ENCODE measurements at regions not wholly inside any gene's neighbourhood (a gene's known extent, or its start where the extent isn't known, plus 50 kb on each side); places are given as distances from the start of the nearest gene placed in this dataset.
A peak's percentile ranks its signal among the peaks of the same experiment; 100 is the strongest.

DNA sequence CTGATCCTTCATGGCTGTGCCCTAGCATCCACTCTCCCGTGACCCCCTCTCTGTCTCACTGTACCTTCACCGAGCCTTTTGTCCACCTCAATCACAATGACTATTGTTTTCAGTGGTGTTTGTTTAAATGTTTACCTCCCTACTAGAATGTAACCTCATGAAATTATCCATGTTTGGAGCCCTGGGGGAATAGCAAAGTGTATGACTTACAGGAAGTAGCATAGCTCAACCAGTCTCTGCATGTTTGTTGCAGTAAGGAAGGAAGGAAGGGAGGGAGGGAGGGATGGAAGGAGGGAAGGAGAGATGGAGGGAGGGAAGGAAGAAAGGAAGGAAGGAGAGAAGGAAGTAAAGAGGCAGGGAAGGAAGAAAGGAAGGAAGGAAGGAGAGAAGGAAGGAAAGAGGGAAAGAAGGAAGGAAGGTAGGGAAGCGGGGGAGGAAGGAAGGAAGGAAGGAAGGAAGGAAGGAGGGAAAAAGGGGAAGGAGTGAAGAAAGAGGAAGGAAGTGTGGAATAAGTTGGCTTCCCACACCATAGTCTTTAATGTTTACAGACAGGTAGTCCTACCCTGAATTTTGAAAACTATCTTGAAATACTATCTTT, 421.4 kb downstream of the COG6 start:
- no peak overlapping the region for H3K18ac ChIP-seq (ENCODE audit: low read length)
- no peak overlapping the region for H2AK5ac ChIP-seq (ENCODE audit: low read length)
- no peak overlapping the region for H3K4me2 ChIP-seq (ENCODE audit: low read length)
- no peak overlapping the region for H3K4ac ChIP-seq (ENCODE audit: low read depth, low read length)
- no peak overlapping the region for H3K14ac ChIP-seq (ENCODE audit: low read length)
- H2BK5ac ChIP-seq (ENCODE audit: low read depth, low read length, poor library complexity), result no peak overlapping the region
- no peak overlapping the region for H4K8ac ChIP-seq (ENCODE audit: low read depth, low read length)
- H3K23ac ChIP-seq (ENCODE audit: low read length), result no peak overlapping the region
- no peak overlapping the region for H4K12ac ChIP-seq (ENCODE audit: low read depth, low read length)
- no peaks in the 10 kb centered on the region for H3K27me3 ChIP-seq (ENCODE audit: insufficient read depth, low read length)
- no peak overlapping the region for H3K4me3 ChIP-seq (ENCODE audit: low read depth, low read length)
- H3K4me1 ChIP-seq (ENCODE audit: control insufficient read depth in 1 of 2, insufficient read depth in 2 of 2, low read length in 2 of 2), result peaks cover 0 to 2% of the 10 kb centered on the region in 2 experiments
- H2BK12ac ChIP-seq (ENCODE audit: low read length), result no peak overlapping the region
- 100% methylated on average over 1 of the region's 3 CpGs for WGBS (ENCODE audit: extremely low coverage, insufficient coverage, insufficient read length)
- H3K36me3 ChIP-seq (ENCODE audit: control insufficient read depth in 1 of 2, insufficient read depth in 2 of 2, low read length in 2 of 2), result no peaks in the 10 kb centered on the region
- no peak overlapping the region for H4K91ac ChIP-seq (ENCODE audit: low read depth, low read length)
- DNase-seq, result no peak
- no peaks in the 10 kb centered on the region for H3K79me2 ChIP-seq (ENCODE audit: control insufficient read depth, insufficient read depth, low read length, poor library complexity)
- H2BK120ac ChIP-seq (ENCODE audit: insufficient read depth, low read length, poor library complexity), result no peak overlapping the region
- H3K79me1 ChIP-seq (ENCODE audit: low read length), result peaks cover 3% of the 10 kb centered on the region
- H3K9ac ChIP-seq (ENCODE audit: low read length), result no peak overlapping the region
- no peak overlapping the region for H3K27ac ChIP-seq (ENCODE audit: low read depth, low read length)
- no peak overlapping the region for H2AFZ ChIP-seq (ENCODE audit: insufficient read depth, low read length, poor library complexity)
- no peaks in the 10 kb centered on the region for H3K9me3 ChIP-seq (ENCODE audit: insufficient read depth, low read depth, low read length)

DNA sequence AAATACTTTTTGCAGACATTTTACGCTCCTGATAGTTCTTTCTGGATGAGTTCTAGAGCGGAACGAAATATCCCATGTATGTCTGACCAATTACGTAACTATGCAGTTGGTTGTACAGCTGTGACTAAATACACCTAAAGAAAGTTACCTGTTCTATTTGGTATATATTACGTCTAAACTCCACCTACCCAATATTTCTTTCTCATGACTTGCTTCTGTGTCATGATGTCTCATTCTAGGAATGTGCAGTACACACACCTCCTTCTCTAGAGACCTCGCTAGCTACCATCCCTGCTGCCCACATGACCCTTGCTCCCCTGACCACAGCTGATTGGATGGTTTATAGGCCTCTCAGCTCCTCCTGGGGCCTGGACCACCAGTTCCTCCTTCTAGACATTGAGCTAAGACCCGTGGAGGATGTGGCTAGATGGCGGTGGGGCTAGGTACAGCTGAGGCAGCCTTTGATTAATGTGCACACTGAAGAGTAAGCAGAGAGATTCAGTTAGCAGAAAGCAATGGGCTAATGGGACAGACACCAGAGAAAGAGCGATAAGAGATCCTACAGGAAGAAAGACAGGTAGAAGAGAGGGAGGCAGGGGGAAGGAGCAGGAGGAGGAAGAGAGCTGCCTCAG, 422.1 kb downstream of the COG6 start:
- H4K12ac ChIP-seq (ENCODE audit: low read depth, low read length), result no peak overlapping the region
- peaks cover 0 to 2% of the 10 kb centered on the region in 2 experiments for H3K4me1 ChIP-seq (ENCODE audit: control insufficient read depth in 1 of 2, insufficient read depth in 2 of 2, low read length in 2 of 2)
- peak overlapping the region; percentile 59 for H4K8ac ChIP-seq (ENCODE audit: low read depth, low read length)
- no peak overlapping the region for H3K27ac ChIP-seq (ENCODE audit: low read depth, low read length)
- no peak overlapping the region for H4K91ac ChIP-seq (ENCODE audit: low read depth, low read length)
- no peaks in the 10 kb centered on the region for H3K27me3 ChIP-seq (ENCODE audit: insufficient read depth, low read length)
- WGBS (ENCODE audit: extremely low coverage, insufficient coverage, insufficient read length), result 100% methylated on average over 1 of the region's 9 CpGs
- H3K14ac ChIP-seq (ENCODE audit: low read length), result peak overlapping the region; percentile 17
- H3K79me1 ChIP-seq (ENCODE audit: low read length), result peaks cover 3% of the 10 kb centered on the region
- H2AFZ ChIP-seq (ENCODE audit: insufficient read depth, low read length, poor library complexity), result no peak overlapping the region
- peak overlapping the region; percentile 41 for H2AK5ac ChIP-seq (ENCODE audit: low read length)
- H3K4ac ChIP-seq (ENCODE audit: low read depth, low read length), result no peak overlapping the region
- DNase-seq, result peak; percentile 35 to 77
- no peaks in the 10 kb centered on the region for H3K79me2 ChIP-seq (ENCODE audit: control insufficient read depth, insufficient read depth, low read length, poor library complexity)
- no peak overlapping the region for H3K23ac ChIP-seq (ENCODE audit: low read length)
- H3K9ac ChIP-seq (ENCODE audit: low read length), result no peak overlapping the region
- H2BK120ac ChIP-seq (ENCODE audit: insufficient read depth, low read length, poor library complexity), result no peak overlapping the region
- no peaks in the 10 kb centered on the region for H3K9me3 ChIP-seq (ENCODE audit: insufficient read depth, low read depth, low read length)
- H3K36me3 ChIP-seq (ENCODE audit: control insufficient read depth in 1 of 2, insufficient read depth in 2 of 2, low read length in 2 of 2), result no peaks in the 10 kb centered on the region
- H2BK12ac ChIP-seq (ENCODE audit: low read length), result no peak overlapping the region
- no peak overlapping the region for H2BK5ac ChIP-seq (ENCODE audit: low read depth, low read length, poor library complexity)
- H3K4me3 ChIP-seq (ENCODE audit: low read depth, low read length), result no peak overlapping the region
- no peak overlapping the region for H3K4me2 ChIP-seq (ENCODE audit: low read length)
- no peak overlapping the region for H3K18ac ChIP-seq (ENCODE audit: low read length)

DNA sequence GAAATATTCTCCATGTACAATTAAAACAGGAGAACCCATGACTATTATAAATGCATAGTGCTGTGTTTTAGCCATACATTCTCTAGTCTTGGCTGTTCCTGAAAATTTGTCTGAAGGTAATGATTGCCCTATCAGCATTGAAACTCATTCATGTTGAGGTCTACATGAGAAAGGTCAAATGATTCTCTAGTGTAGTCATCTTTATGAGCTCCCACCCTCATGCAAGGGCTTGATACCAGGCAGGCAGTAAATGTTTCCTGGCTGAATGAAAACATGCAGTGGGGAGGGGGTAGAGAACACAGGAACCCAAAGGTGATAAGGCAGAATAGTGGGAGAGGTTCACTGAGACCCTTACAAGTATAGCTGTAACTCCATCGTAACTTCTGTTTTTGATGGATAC, 424.3 kb downstream of the COG6 start:
- H3K18ac ChIP-seq (ENCODE audit: low read length), result no peak overlapping the region
- WGBS (ENCODE audit: extremely low coverage, insufficient coverage, insufficient read length), result no CpG with 5 or more reads among the region's 1 CpG
- H3K79me1 ChIP-seq (ENCODE audit: low read length), result peaks cover 3% of the 10 kb centered on the region

DNA sequence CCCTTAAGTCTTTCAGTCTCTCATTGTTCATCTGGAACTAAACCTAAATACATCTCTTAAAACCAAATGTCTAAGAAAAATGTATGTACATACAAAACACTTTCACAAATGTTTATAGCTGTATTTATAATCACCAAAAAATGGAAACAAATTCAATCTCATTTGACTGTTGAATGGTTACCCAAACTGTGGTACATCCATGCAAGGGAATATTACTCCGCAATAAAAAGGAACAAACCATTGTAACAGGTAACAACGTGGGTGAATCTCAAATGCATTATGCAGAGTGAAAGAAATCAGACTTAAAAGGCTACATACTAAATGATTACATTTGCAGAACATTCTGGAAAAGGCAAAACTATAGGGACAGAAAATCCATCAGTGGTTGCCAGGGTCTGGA, 425.2 kb downstream of the COG6 start:
- no peak overlapping the region for H3K18ac ChIP-seq (ENCODE audit: low read length)
- no peak overlapping the region for H4K91ac ChIP-seq (ENCODE audit: low read depth, low read length)
- no peak overlapping the region for H2BK120ac ChIP-seq (ENCODE audit: insufficient read depth, low read length, poor library complexity)
- no peak overlapping the region for H4K12ac ChIP-seq (ENCODE audit: low read depth, low read length)
- H3K23ac ChIP-seq (ENCODE audit: low read length), result no peak overlapping the region
- H3K4me2 ChIP-seq (ENCODE audit: low read length), result no peak overlapping the region
- H3K79me2 ChIP-seq (ENCODE audit: control insufficient read depth, insufficient read depth, low read length, poor library complexity), result no peaks in the 10 kb centered on the region
- H3K9ac ChIP-seq (ENCODE audit: low read length), result no peak overlapping the region
- H3K14ac ChIP-seq (ENCODE audit: low read length), result no peak overlapping the region
- no peak overlapping the region for H2AK5ac ChIP-seq (ENCODE audit: low read length)
- WGBS (ENCODE audit: extremely low coverage, insufficient coverage, insufficient read length), result no CpG with 5 or more reads among the region's 2 CpGs
- H4K8ac ChIP-seq (ENCODE audit: low read depth, low read length), result no peak overlapping the region
- H2BK5ac ChIP-seq (ENCODE audit: low read depth, low read length, poor library complexity), result no peak overlapping the region
- no peak overlapping the region for H2AFZ ChIP-seq (ENCODE audit: insufficient read depth, low read length, poor library complexity)
- H3K79me1 ChIP-seq (ENCODE audit: low read length), result peaks cover 3% of the 10 kb centered on the region
- H3K27me3 ChIP-seq (ENCODE audit: insufficient read depth, low read length), result no peaks in the 10 kb centered on the region
- no peak overlapping the region for H3K4me3 ChIP-seq (ENCODE audit: low read depth, low read length)
- DNase-seq, result no peak
- H2BK12ac ChIP-seq (ENCODE audit: low read length), result no peak overlapping the region
- no peak overlapping the region for H3K4ac ChIP-seq (ENCODE audit: low read depth, low read length)
- no peak overlapping the region for H3K27ac ChIP-seq (ENCODE audit: low read depth, low read length)
- H3K4me1 ChIP-seq (ENCODE audit: control insufficient read depth in 1 of 2, insufficient read depth in 2 of 2, low read length in 2 of 2), result no peaks in the 10 kb centered on the region
- no peaks in the 10 kb centered on the region for H3K9me3 ChIP-seq (ENCODE audit: insufficient read depth, low read depth, low read length)
- H3K36me3 ChIP-seq (ENCODE audit: control insufficient read depth in 1 of 2, insufficient read depth in 2 of 2, low read length in 2 of 2), result no peaks in the 10 kb centered on the region

More for the DNA sequence above, 424.3 kb downstream of the COG6 start:
- H4K8ac ChIP-seq (ENCODE audit: low read depth, low read length), result no peak overlapping the region
- H2BK120ac ChIP-seq (ENCODE audit: insufficient read depth, low read length, poor library complexity), result no peak overlapping the region
- no peak for DNase-seq
- H4K91ac ChIP-seq (ENCODE audit: low read depth, low read length), result no peak overlapping the region
- no peaks in the 10 kb centered on the region for H3K36me3 ChIP-seq (ENCODE audit: control insufficient read depth in 1 of 2, insufficient read depth in 2 of 2, low read length in 2 of 2)
- H3K23ac ChIP-seq (ENCODE audit: low read length), result no peak overlapping the region
- H3K4me3 ChIP-seq (ENCODE audit: low read depth, low read length), result no peak overlapping the region
- H3K27ac ChIP-seq (ENCODE audit: low read depth, low read length), result no peak overlapping the region
- H3K4ac ChIP-seq (ENCODE audit: low read depth, low read length), result no peak overlapping the region
- H3K14ac ChIP-seq (ENCODE audit: low read length), result no peak overlapping the region
- H3K9ac ChIP-seq (ENCODE audit: low read length), result no peak overlapping the region
- H2BK5ac ChIP-seq (ENCODE audit: low read depth, low read length, poor library complexity), result no peak overlapping the region
- H2BK12ac ChIP-seq (ENCODE audit: low read length), result no peak overlapping the region
- no peak overlapping the region for H2AK5ac ChIP-seq (ENCODE audit: low read length)
- H3K9me3 ChIP-seq (ENCODE audit: insufficient read depth, low read depth, low read length), result no peaks in the 10 kb centered on the region
- H2AFZ ChIP-seq (ENCODE audit: insufficient read depth, low read length, poor library complexity), result no peak overlapping the region
- no peak overlapping the region for H4K12ac ChIP-seq (ENCODE audit: low read depth, low read length)
- no peaks in the 10 kb centered on the region for H3K79me2 ChIP-seq (ENCODE audit: control insufficient read depth, insufficient read depth, low read length, poor library complexity)
- H3K4me1 ChIP-seq (ENCODE audit: control insufficient read depth in 1 of 2, insufficient read depth in 2 of 2, low read length in 2 of 2), result no peaks in the 10 kb centered on the region
- no peak overlapping the region for H3K4me2 ChIP-seq (ENCODE audit: low read length)
- no peaks in the 10 kb centered on the region for H3K27me3 ChIP-seq (ENCODE audit: insufficient read depth, low read length)

All from trophoblast cell (in vitro differentiated cells and primary cell).